ENCODE measurements at regions not wholly inside any gene's neighbourhood (a gene's known extent, or its start where the extent isn't known, plus 50 kb on each side); places are given as distances from the start of the nearest gene placed in this dataset.
A peak's percentile ranks its signal among the peaks of the same experiment; 100 is the strongest.

DNA sequence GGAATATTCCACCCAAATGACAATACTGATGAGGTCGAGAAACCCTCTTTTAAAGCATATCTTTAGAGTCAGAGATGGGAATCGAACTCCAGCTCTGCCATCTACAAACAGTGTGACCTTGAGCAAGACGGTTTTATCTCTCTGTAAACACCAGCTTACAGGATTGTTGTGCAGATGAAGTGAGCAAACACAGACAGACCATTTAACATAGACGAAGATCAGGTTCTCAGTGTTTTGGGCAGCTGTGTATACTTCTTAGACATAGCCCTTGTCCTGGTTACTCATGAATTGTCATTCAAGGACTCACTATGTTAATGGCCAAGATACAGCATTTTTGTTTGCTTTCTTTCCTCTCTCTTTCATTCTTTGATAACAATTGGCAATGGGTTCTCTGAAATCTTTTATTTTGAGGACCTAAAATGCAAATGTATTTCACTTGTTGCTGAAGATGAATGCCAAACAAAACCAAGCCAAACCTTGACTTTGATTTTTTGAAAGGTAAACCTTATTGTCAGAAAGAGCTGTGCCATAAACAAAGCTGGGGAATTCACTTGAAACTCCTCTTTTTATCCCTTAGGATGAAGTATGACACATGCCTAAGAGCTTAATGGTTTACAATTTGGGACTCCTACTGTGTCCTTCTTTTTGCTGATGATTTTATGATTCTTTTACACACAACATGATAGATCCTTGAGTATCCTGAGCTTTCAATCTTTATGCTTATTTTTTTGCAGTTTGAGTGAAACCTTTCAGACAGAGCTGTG is 250.0 kb upstream of the PDZRN3 start:
- Histone ChIP-seq H3K27ac (ENCODE audit: insufficient read depth, low read length, poor library complexity, severe bottlenecking) (no peak overlapping the region), H3K4me3 (ENCODE audit: low read depth, low read length) (no peak overlapping the region), H3K4me1 (ENCODE audit: control insufficient read depth, insufficient read depth, low read length, poor library complexity, severe bottlenecking) (no peaks in the 10 kb centered on the region), H3K9me3 (ENCODE audit: control insufficient read depth in 2 of 2, low read length in 2 of 2) (peaks cover 0 to 4% of the 10 kb centered on the region in 2 experiments), H3K36me3 (ENCODE audit: control insufficient read depth, insufficient read depth, low read length) (no peaks in the 10 kb centered on the region), H3K27me3 (ENCODE audit: control insufficient read depth, insufficient read depth, low read length) (no peaks in the 10 kb centered on the region)
- no peaks in the 10 kb centered on the region for H3K27me3 Mint-ChIP-seq
- peaks cover 0 to 8% (median 3%) of the 10 kb centered on the region in 7 donors for H3K9me3 Mint-ChIP-seq
- no peaks in the 10 kb centered on the region for H3K36me3 Mint-ChIP-seq
- H3K4me3 Mint-ChIP-seq: no peak overlapping the region
- H3K4me1 Mint-ChIP-seq: no peaks in the 10 kb centered on the region
- no peak overlapping the region for H3K27ac Mint-ChIP-seq
- no peak for ATAC-seq (ENCODE audit: low read depth in 2 of 2)
- no peak for DNase-seq

DNA sequence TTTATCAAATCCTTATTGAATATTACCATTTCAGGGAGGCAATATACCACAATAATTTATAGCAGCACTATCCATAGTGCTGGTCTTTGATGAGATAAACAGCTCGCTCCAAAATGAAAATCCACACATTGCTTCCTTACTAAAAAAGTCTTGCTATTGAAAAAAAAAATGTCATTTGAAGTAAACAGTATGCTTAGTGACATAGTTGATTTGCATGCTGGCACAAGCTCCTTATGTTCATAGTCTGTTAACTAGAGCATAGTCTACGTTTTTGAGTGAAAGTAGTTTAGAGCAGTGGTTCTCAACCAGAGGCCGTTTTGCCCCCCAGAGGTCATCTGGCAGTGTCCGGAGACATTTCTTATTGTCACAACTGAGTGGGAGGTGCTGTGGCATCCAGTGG is 249.4 kb upstream of the PDZRN3 start:
- Histone ChIP-seq H3K27ac (ENCODE audit: insufficient read depth, low read length, poor library complexity, severe bottlenecking) (no peak overlapping the region), H3K4me3 (ENCODE audit: low read depth, low read length) (no peak overlapping the region)

DNA sequence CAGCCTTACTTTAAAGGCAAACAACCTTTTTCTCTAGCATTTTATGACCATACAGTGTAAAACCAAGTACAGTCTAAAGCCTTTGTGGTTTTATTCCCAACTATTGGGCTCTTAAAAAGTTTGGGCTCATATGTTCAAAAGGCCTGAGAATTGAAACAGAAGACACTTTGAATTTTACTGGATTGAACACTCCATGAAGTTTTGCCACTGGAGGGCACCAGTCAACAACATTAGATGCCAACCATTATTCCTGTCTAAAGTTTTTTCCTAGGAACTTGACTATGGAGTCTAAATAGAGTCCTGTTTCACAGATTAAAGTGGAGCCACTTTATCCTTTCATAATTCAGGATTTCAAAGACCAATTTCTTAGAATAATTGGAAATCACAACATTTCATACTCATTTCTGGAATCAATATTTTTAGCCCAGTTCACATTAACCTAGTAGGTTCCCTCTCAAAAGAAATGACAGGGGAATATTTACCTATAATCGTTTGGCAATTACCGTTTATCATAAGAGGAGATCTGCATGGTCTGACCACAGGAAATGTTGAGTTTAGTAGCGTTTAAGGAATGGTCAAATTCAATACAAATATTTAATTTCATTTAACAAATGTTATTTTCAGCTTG is 244.1 kb upstream of the PDZRN3 start:
- H3K4me1 Mint-ChIP-seq: no peaks in the 10 kb centered on the region
- Histone ChIP-seq H3K27me3 (ENCODE audit: control insufficient read depth, insufficient read depth, low read length) (no peaks in the 10 kb centered on the region), H3K27ac (ENCODE audit: insufficient read depth, low read length, poor library complexity, severe bottlenecking) (no peak overlapping the region), H3K4me1 (ENCODE audit: control insufficient read depth, insufficient read depth, low read length, poor library complexity, severe bottlenecking) (no peaks in the 10 kb centered on the region), H3K9me3 (ENCODE audit: control insufficient read depth in 2 of 2, low read length in 2 of 2) (peaks cover 0 to 4% of the 10 kb centered on the region in 2 experiments), H3K36me3 (ENCODE audit: control insufficient read depth, insufficient read depth, low read length) (no peaks in the 10 kb centered on the region), H3K4me3 (ENCODE audit: low read depth, low read length) (no peak overlapping the region)
- H3K27ac Mint-ChIP-seq: no peak overlapping the region
- ATAC-seq (ENCODE audit: low read depth in 2 of 2): no peak
- H3K36me3 Mint-ChIP-seq: no peaks in the 10 kb centered on the region
- H3K9me3 Mint-ChIP-seq: peaks cover 0 to 11% (median 3%) of the 10 kb centered on the region in 7 donors
- no peak overlapping the region for H3K4me3 Mint-ChIP-seq
- DNase-seq: no peak
- H3K27me3 Mint-ChIP-seq: no peaks in the 10 kb centered on the region

More for the DNA sequence above, 249.4 kb upstream of the PDZRN3 start:
- Mint-ChIP-seq H3K36me3 (no peaks in the 10 kb centered on the region), H3K27ac (no peak overlapping the region), H3K9me3 (peaks cover 0 to 8% (median 3%) of the 10 kb centered on the region in 7 donors), H3K27me3 (no peaks in the 10 kb centered on the region), H3K4me3 (no peak overlapping the region), H3K4me1 (no peaks in the 10 kb centered on the region)
- peaks cover 0 to 4% of the 10 kb centered on the region in 2 experiments for H3K9me3 ChIP-seq (ENCODE audit: control insufficient read depth in 2 of 2, low read length in 2 of 2)
- no peaks in the 10 kb centered on the region for H3K27me3 ChIP-seq (ENCODE audit: control insufficient read depth, insufficient read depth, low read length)
- H3K36me3 ChIP-seq (ENCODE audit: control insufficient read depth, insufficient read depth, low read length): no peaks in the 10 kb centered on the region
- H3K4me1 ChIP-seq (ENCODE audit: control insufficient read depth, insufficient read depth, low read length, poor library complexity, severe bottlenecking): no peaks in the 10 kb centered on the region
- ATAC-seq (ENCODE audit: low read depth in 2 of 2): no peak
- no peak for DNase-seq

DNA sequence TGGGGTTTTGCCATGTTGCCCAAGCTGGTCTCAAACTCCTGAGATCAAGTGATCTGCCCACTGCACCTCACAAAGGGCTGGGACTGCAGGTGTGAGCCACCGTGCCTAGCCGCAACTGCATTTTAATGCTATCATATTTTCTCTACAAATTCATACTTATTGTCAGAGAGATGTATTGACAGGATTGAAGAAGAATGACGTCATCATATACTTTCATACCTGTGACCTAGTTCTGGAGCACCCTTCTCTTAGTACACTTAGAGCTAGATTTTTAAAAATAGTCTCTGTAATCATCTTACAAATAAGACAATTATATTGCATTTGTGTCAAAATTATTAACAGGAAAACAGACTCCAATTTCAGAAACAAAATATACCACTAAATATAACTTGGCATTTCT is 242.8 kb upstream of the PDZRN3 start:
- DNase-seq (no peak), ATAC-seq (ENCODE audit: low read depth in 2 of 2) (no peak)
- H3K27me3 ChIP-seq (ENCODE audit: control insufficient read depth, insufficient read depth, low read length): no peaks in the 10 kb centered on the region
- H3K27ac ChIP-seq (ENCODE audit: insufficient read depth, low read length, poor library complexity, severe bottlenecking): no peak overlapping the region
- Mint-ChIP-seq H3K27ac (no peak overlapping the region), H3K4me3 (no peak overlapping the region), H3K9me3 (peaks cover 0 to 11% (median 3%) of the 10 kb centered on the region in 7 donors), H3K36me3 (no peaks in the 10 kb centered on the region), H3K27me3 (no peaks in the 10 kb centered on the region), H3K4me1 (no peaks in the 10 kb centered on the region)
- peaks cover 0 to 4% of the 10 kb centered on the region in 2 experiments for H3K9me3 ChIP-seq (ENCODE audit: control insufficient read depth in 2 of 2, low read length in 2 of 2)
- no peaks in the 10 kb centered on the region for H3K36me3 ChIP-seq (ENCODE audit: control insufficient read depth, insufficient read depth, low read length)
- H3K4me1 ChIP-seq (ENCODE audit: control insufficient read depth, insufficient read depth, low read length, poor library complexity, severe bottlenecking): no peaks in the 10 kb centered on the region
- no peak overlapping the region for H3K4me3 ChIP-seq (ENCODE audit: low read depth, low read length)

DNA sequence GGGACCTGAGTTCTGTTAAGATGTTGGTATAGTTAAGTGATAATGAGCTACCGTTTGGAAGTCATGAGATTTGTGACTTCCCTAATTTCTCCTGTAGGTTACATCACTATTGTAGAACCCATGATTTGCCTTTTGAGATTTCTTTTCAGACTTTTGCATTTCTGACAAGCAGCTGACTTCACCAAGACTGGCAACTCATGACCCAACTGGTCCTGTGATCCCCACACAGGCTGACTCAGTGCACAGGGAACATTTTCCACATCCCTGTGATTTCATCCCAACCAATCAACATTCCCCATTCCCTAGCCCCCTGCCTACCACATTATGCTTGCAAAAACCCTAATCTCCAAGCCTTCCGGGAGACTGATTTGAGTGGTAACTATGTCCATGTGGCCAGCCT is 242.1 kb upstream of the PDZRN3 start:
- Histone ChIP-seq H3K27me3 (ENCODE audit: control insufficient read depth, insufficient read depth, low read length) (no peaks in the 10 kb centered on the region), H3K27ac (ENCODE audit: insufficient read depth, low read length, poor library complexity, severe bottlenecking) (no peak overlapping the region), H3K4me3 (ENCODE audit: low read depth, low read length) (no peak overlapping the region), H3K4me1 (ENCODE audit: control insufficient read depth, insufficient read depth, low read length, poor library complexity, severe bottlenecking) (no peaks in the 10 kb centered on the region), H3K9me3 (ENCODE audit: control insufficient read depth in 2 of 2, low read length in 2 of 2) (peaks cover 0 to 4% of the 10 kb centered on the region in 2 experiments), H3K36me3 (ENCODE audit: control insufficient read depth, insufficient read depth, low read length) (no peaks in the 10 kb centered on the region)
- no peak for DNase-seq
- peaks cover 0 to 11% (median 4%) of the 10 kb centered on the region in 7 donors for H3K9me3 Mint-ChIP-seq
- H3K27ac Mint-ChIP-seq: no peak overlapping the region
- no peaks in the 10 kb centered on the region for H3K27me3 Mint-ChIP-seq
- H3K4me3 Mint-ChIP-seq: no peak overlapping the region
- no peak for ATAC-seq (ENCODE audit: low read depth in 2 of 2)
- H3K4me1 Mint-ChIP-seq: no peaks in the 10 kb centered on the region
- no peaks in the 10 kb centered on the region for H3K36me3 Mint-ChIP-seq

DNA sequence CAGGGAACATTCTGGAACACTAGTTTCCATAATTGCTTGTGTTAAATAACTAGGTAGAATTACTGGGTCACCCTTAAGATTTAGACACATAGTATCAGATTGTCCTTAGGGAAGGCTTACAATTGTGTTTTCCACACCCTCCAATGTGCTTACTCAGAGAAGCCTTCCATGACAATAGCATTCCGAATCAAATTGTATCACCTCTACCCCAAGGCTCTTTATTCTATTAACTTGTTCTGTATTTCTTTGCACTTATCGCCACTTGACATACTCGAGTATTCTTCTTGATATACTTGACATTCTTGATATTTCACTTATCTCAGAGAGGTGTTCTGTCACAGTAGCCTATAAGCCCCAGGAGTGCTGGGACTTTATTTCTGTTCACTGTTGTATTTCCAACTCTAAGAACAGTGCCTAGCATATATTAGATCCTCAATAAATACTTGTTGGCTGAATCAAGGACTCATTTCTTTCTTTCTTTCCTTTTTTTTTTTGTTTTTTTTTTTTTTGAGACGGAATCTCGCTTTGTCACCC is 238.9 kb upstream of the PDZRN3 start:
- no peaks in the 10 kb centered on the region for H3K9me3 ChIP-seq (ENCODE audit: control insufficient read depth in 2 of 2, low read length in 2 of 2)
- H3K27ac Mint-ChIP-seq: no peak overlapping the region
- DNase-seq (no peak), ATAC-seq (ENCODE audit: low read depth in 2 of 2) (no peak)
- H3K36me3 ChIP-seq (ENCODE audit: control insufficient read depth, insufficient read depth, low read length): no peaks in the 10 kb centered on the region
- no peaks in the 10 kb centered on the region for H3K27me3 Mint-ChIP-seq
- H3K9me3 Mint-ChIP-seq: peaks cover 0 to 6% (median 2%) of the 10 kb centered on the region in 7 donors
- H3K36me3 Mint-ChIP-seq: no peaks in the 10 kb centered on the region
- no peaks in the 10 kb centered on the region for H3K4me1 Mint-ChIP-seq
- no peaks in the 10 kb centered on the region for H3K4me1 ChIP-seq (ENCODE audit: control insufficient read depth, insufficient read depth, low read length, poor library complexity, severe bottlenecking)
- no peak overlapping the region for H3K4me3 ChIP-seq (ENCODE audit: low read depth, low read length)
- no peak overlapping the region for H3K27ac ChIP-seq (ENCODE audit: insufficient read depth, low read length, poor library complexity, severe bottlenecking)
- no peak overlapping the region for H3K4me3 Mint-ChIP-seq
- no peaks in the 10 kb centered on the region for H3K27me3 ChIP-seq (ENCODE audit: control insufficient read depth, insufficient read depth, low read length)

DNA sequence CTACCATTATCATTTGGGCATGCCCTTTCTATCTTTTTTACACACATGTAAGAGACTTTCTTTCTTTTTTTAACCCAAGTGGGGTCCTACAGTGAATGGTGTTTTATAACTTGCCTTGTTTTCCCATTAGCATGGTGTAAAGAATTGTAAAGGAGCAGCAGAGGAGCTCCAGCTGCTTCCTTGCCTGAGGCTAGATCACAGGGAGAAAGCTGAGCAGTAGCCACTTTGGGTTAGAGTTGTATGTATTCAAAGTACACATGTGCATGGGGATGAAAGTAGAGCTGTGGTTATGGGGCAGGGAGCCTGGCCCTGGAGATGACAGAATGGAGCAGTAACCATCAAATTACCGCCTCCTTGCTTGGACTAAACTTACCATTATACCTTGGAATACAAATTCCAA is 231.1 kb upstream of the PDZRN3 start:
- Histone ChIP-seq H3K4me1 (ENCODE audit: control insufficient read depth, insufficient read depth, low read length, poor library complexity, severe bottlenecking) (no peaks in the 10 kb centered on the region), H3K27me3 (ENCODE audit: control insufficient read depth, insufficient read depth, low read length) (no peaks in the 10 kb centered on the region), H3K27ac (ENCODE audit: insufficient read depth, low read length, poor library complexity, severe bottlenecking) (no peak overlapping the region), H3K9me3 (ENCODE audit: control insufficient read depth in 2 of 2, low read length in 2 of 2) (no peaks in the 10 kb centered on the region), H3K4me3 (ENCODE audit: low read depth, low read length) (no peak overlapping the region), H3K36me3 (ENCODE audit: control insufficient read depth, insufficient read depth, low read length) (no peaks in the 10 kb centered on the region)
- Mint-ChIP-seq H3K4me3 (peak overlapping the region in 1 of 4 donors; percentile 8), H3K27me3 (no peaks in the 10 kb centered on the region), H3K9me3 (peaks cover 0 to 11% (median 4%) of the 10 kb centered on the region in 7 donors), H3K36me3 (no peaks in the 10 kb centered on the region), H3K27ac (no peak overlapping the region), H3K4me1 (no peaks in the 10 kb centered on the region)
- DNase-seq (no peak), ATAC-seq (ENCODE audit: low read depth in 2 of 2) (no peak)

All from CD4-positive, CD25-positive, alpha-beta regulatory T cell (primary cell).